SK-N-SH (cell line): ENCODE measurements at regions not wholly inside any gene's neighbourhood (a gene's known extent, or its start where the extent isn't known, plus 50 kb on each side); places are given as distances from the start of the nearest gene placed in this dataset.

Experiments used
- EP300 ChIP-seq, 2 experiments: IDR thresholded peaks; 2 replicates each; pipeline versions ENCODE4 v1.4.0 to v1.6.1; 2012; ENCODE audit warnings: borderline replicate concordance in 1 of 2, low read depth in 1 of 2, low read length in 1 of 2
- FOSL2 ChIP-seq: IDR thresholded peaks from 2 replicates; pipeline ENCODE4 v1.4.0; 2012; ENCODE audit warnings: low read depth, mild to moderate bottlenecking, moderate library complexity, borderline replicate concordance
- JUND ChIP-seq: IDR thresholded peaks from 2 replicates; pipeline ENCODE4 v1.4.0; 2012
- PBX3 ChIP-seq: IDR thresholded peaks from 2 replicates; pipeline ENCODE4; 2012
- POLR2AphosphoS5 ChIP-seq: IDR thresholded peaks from 2 replicates; pipeline ENCODE4 v1.6.1; 2012; ENCODE audit warnings: low read depth, low read length
- RAD21 ChIP-seq: IDR thresholded peaks from 2 replicates; pipeline ENCODE4 v1.6.1; 2012; ENCODE audit warnings: mild to moderate bottlenecking, low read length
- RCOR1 ChIP-seq: fragments of 150-350 bp; IDR thresholded peaks from 2 replicates; pipeline ENCODE4 v1.6.1; 2017; ENCODE audit warnings: antibody characterized with exemption, low read length
- SIN3A ChIP-seq: IDR thresholded peaks from 2 replicates; pipeline ENCODE4 v1.6.1; 2012; ENCODE audit warnings: low read depth, mild to moderate bottlenecking, low read length, moderate library complexity, borderline replicate concordance
- SMC3 ChIP-seq: IDR thresholded peaks from 2 replicates; pipeline ENCODE4 v1.6.1; 2012; ENCODE audit warnings: low read depth, low read length, improper control_type of control experiment
- TEAD4 ChIP-seq: IDR thresholded peaks from 2 replicates; pipeline ENCODE4 v1.4.0; 2012; ENCODE audit warnings: mild to moderate bottlenecking, borderline replicate concordance; ENCODE audit not compliant: insufficient read depth
- TF ChIP-seq, protein P1 (sequence below): fragments of 200-600 bp; sonication (generic); IDR thresholded peaks from 2 replicates; pipeline ENCODE4 v1.6.1; 2017; ENCODE audit warnings: antibody characterized with exemption, mild to moderate bottlenecking, moderate library complexity
- TF ChIP-seq, protein P2 (sequence below): IDR thresholded peaks from 2 replicates; pipeline ENCODE4 v1.6.1; 2012; ENCODE audit warnings: mild to moderate bottlenecking, low read depth, low read length, moderate library complexity

DNA sequence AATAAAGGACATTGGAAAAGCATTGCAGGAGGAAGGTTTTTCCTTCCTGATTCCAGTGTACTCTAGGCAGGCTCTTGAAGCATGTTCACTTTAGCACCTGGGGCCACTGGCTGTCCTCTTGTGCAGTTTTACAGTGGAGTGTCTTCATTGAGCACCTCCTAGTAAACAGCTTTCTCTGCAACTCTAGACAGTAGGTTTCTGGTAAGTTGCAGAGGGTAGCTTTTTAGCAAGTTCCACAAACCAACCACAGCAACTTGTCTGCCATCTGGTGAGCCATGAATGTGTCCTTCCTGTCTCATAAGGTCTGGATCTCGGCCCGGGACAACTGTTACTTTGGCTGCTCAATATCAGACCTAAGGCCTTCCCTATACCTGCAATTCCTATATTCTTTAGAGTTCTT is 488.0 kb downstream of the MAN2A1 start:
- no peak for TF ChIP-seq PBX3
- TF ChIP-seq, protein P1, sequence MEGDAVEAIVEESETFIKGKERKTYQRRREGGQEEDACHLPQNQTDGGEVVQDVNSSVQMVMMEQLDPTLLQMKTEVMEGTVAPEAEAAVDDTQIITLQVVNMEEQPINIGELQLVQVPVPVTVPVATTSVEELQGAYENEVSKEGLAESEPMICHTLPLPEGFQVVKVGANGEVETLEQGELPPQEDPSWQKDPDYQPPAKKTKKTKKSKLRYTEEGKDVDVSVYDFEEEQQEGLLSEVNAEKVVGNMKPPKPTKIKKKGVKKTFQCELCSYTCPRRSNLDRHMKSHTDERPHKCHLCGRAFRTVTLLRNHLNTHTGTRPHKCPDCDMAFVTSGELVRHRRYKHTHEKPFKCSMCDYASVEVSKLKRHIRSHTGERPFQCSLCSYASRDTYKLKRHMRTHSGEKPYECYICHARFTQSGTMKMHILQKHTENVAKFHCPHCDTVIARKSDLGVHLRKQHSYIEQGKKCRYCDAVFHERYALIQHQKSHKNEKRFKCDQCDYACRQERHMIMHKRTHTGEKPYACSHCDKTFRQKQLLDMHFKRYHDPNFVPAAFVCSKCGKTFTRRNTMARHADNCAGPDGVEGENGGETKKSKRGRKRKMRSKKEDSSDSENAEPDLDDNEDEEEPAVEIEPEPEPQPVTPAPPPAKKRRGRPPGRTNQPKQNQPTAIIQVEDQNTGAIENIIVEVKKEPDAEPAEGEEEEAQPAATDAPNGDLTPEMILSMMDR, result no peak
- TF ChIP-seq EP300 (IDR thresholded peaks at IDR 0.05; ENCODE audit: borderline replicate concordance in 1 of 2, low read depth in 1 of 2, low read length in 1 of 2), result no peak
- no peak for TF ChIP-seq TEAD4
- TF ChIP-seq JUND, result no peak
- no peak for TF ChIP-seq SIN3A
- TF ChIP-seq POLR2AphosphoS5, result no peak
- no peak for TF ChIP-seq FOSL2
- no peak for TF ChIP-seq RCOR1
- TF ChIP-seq RAD21, result no peak
- TF ChIP-seq SMC3, result no peak
- TF ChIP-seq, protein P2, sequence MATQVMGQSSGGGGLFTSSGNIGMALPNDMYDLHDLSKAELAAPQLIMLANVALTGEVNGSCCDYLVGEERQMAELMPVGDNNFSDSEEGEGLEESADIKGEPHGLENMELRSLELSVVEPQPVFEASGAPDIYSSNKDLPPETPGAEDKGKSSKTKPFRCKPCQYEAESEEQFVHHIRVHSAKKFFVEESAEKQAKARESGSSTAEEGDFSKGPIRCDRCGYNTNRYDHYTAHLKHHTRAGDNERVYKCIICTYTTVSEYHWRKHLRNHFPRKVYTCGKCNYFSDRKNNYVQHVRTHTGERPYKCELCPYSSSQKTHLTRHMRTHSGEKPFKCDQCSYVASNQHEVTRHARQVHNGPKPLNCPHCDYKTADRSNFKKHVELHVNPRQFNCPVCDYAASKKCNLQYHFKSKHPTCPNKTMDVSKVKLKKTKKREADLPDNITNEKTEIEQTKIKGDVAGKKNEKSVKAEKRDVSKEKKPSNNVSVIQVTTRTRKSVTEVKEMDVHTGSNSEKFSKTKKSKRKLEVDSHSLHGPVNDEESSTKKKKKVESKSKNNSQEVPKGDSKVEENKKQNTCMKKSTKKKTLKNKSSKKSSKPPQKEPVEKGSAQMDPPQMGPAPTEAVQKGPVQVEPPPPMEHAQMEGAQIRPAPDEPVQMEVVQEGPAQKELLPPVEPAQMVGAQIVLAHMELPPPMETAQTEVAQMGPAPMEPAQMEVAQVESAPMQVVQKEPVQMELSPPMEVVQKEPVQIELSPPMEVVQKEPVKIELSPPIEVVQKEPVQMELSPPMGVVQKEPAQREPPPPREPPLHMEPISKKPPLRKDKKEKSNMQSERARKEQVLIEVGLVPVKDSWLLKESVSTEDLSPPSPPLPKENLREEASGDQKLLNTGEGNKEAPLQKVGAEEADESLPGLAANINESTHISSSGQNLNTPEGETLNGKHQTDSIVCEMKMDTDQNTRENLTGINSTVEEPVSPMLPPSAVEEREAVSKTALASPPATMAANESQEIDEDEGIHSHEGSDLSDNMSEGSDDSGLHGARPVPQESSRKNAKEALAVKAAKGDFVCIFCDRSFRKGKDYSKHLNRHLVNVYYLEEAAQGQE, result no peak
